ENCODE measurements at regions not wholly inside any gene's neighbourhood (a gene's known extent, or its start where the extent isn't known, plus 50 kb on each side); places are given as distances from the start of the nearest gene placed in this dataset.

GRCh38 chr15:96559087-96559486, 228.6 kb downstream of the NR2F2 start:
- no peak for TF ChIP-seq CEBPB (IDR thresholded peaks at IDR 0.05)
- TF ChIP-seq NFIC (IDR thresholded peaks at IDR 0.05), result no peak
- no peak for TF ChIP-seq TEAD4 (IDR thresholded peaks at IDR 0.05)
- TF ChIP-seq CREB1 (IDR thresholded peaks at IDR 0.05; ENCODE audit: low read depth), result no peak
- TF ChIP-seq EP300 (IDR thresholded peaks at IDR 0.05; ENCODE audit: borderline replicate concordance), result no peak
- TF ChIP-seq USF1 (IDR thresholded peaks at IDR 0.05), result no peak

- TF ChIP-seq USF1 (IDR thresholded peaks at IDR 0.05) (no peak), TCF12 (IDR thresholded peaks at IDR 0.05; ENCODE audit: low read depth) (no peak), TAF1 (IDR thresholded peaks at IDR 0.05; ENCODE audit: low read depth) (no peak), ZBTB7A (IDR thresholded peaks at IDR 0.05; ENCODE audit: low read depth) (no peak), EP300 (IDR thresholded peaks at IDR 0.05; ENCODE audit: borderline replicate concordance) (no peak), TEAD4 (IDR thresholded peaks at IDR 0.05) (no peak), NFIC (IDR thresholded peaks at IDR 0.05) (no peak), EGR1 (IDR thresholded peaks at IDR 0.05) (no peak), FOXM1 (IDR thresholded peaks at IDR 0.05; ENCODE audit: borderline replicate concordance, low read depth) (no peak), RAD21 (IDR thresholded peaks at IDR 0.05; ENCODE audit: low read depth) (no peak), CEBPB (IDR thresholded peaks at IDR 0.05) (no peak), CREB1 (IDR thresholded peaks at IDR 0.05; ENCODE audit: low read depth) (no peak), REST (IDR thresholded peaks at IDR 0.05; ENCODE audit: low read depth) (no peak), MAX (IDR thresholded peaks at IDR 0.05) (no peak), YY1 (IDR thresholded peaks at IDR 0.05; ENCODE audit: low read depth) (no peak)
Observed at GRCh38 chr15:96559631-96560030, 229.1 kb downstream of the NR2F2 start.

- TF ChIP-seq FOXM1 (IDR thresholded peaks at IDR 0.05; ENCODE audit: borderline replicate concordance, low read depth) (no peak), EP300 (IDR thresholded peaks at IDR 0.05; ENCODE audit: borderline replicate concordance) (no peak), EGR1 (IDR thresholded peaks at IDR 0.05) (no peak), CREB1 (IDR thresholded peaks at IDR 0.05; ENCODE audit: low read depth) (no peak), TCF12 (IDR thresholded peaks at IDR 0.05; ENCODE audit: low read depth) (no peak), RAD21 (IDR thresholded peaks at IDR 0.05; ENCODE audit: low read depth) (no peak), USF1 (IDR thresholded peaks at IDR 0.05) (no peak), YY1 (IDR thresholded peaks at IDR 0.05; ENCODE audit: low read depth) (no peak), CEBPB (IDR thresholded peaks at IDR 0.05) (no peak), TEAD4 (IDR thresholded peaks at IDR 0.05) (no peak), MAX (IDR thresholded peaks at IDR 0.05) (no peak), ZBTB7A (IDR thresholded peaks at IDR 0.05; ENCODE audit: low read depth) (no peak), NFIC (IDR thresholded peaks at IDR 0.05) (no peak), TAF1 (IDR thresholded peaks at IDR 0.05; ENCODE audit: low read depth) (no peak), REST (IDR thresholded peaks at IDR 0.05; ENCODE audit: low read depth) (no peak)
Observed at GRCh38 chr15:96560246-96560895, 229.9 kb downstream of the NR2F2 start.

GRCh38 chr15:96561593-96561992, 231.1 kb downstream of the NR2F2 start:
- no peak for TF ChIP-seq EP300 (IDR thresholded peaks at IDR 0.05; ENCODE audit: borderline replicate concordance)

GRCh38 chr15:96564546-96564945, 234.0 kb downstream of the NR2F2 start:
- no peak for TF ChIP-seq ZBTB7A (IDR thresholded peaks at IDR 0.05; ENCODE audit: low read depth)
- no peak for TF ChIP-seq EGR1 (IDR thresholded peaks at IDR 0.05)
- TF ChIP-seq USF1 (IDR thresholded peaks at IDR 0.05), result no peak
- no peak for TF ChIP-seq YY1 (IDR thresholded peaks at IDR 0.05; ENCODE audit: low read depth)
- TF ChIP-seq EP300 (IDR thresholded peaks at IDR 0.05; ENCODE audit: borderline replicate concordance), result no peak
- TF ChIP-seq NFIC (IDR thresholded peaks at IDR 0.05), result no peak
- no peak for TF ChIP-seq TEAD4 (IDR thresholded peaks at IDR 0.05)
- TF ChIP-seq FOXM1 (IDR thresholded peaks at IDR 0.05; ENCODE audit: borderline replicate concordance, low read depth), result no peak
- no peak for TF ChIP-seq TCF12 (IDR thresholded peaks at IDR 0.05; ENCODE audit: low read depth)
- TF ChIP-seq CREB1 (IDR thresholded peaks at IDR 0.05; ENCODE audit: low read depth), result no peak
- no peak for TF ChIP-seq REST (IDR thresholded peaks at IDR 0.05; ENCODE audit: low read depth)
- TF ChIP-seq TAF1 (IDR thresholded peaks at IDR 0.05; ENCODE audit: low read depth), result no peak
- TF ChIP-seq CEBPB (IDR thresholded peaks at IDR 0.05), result no peak
- no peak for TF ChIP-seq MAX (IDR thresholded peaks at IDR 0.05)
- TF ChIP-seq RAD21 (IDR thresholded peaks at IDR 0.05; ENCODE audit: low read depth), result no peak
